SK-N-SH treated with all-trans-retinoic acid at 6 μM for 48 hours (cell line): ENCODE measurements at regions not wholly inside any gene's neighbourhood (a gene's known extent, or its start where the extent isn't known, plus 50 kb on each side); places are given as distances from the start of the nearest gene placed in this dataset.

Experiments
- ESRRG ChIP-seq: fragments of 250-450 bp; sonication (Bioruptor Pico); IDR thresholded peaks from 2 replicates; pipeline ENCODE4 v1.6.1; 2021; ENCODE audit warnings: mild to moderate bottlenecking
- RARB ChIP-seq: fragments of 250-450 bp; sonication (Bioruptor Pico); IDR thresholded peaks from 2 replicates; pipeline ENCODE4 v1.8.0; 2021; ENCODE audit warnings: mild to moderate bottlenecking, moderate library complexity
- TCF4 ChIP-seq: fragments of 250-450 bp; sonication (Bioruptor Pico); IDR thresholded peaks from 2 replicates; pipeline ENCODE4 v1.8.0; 2021; ENCODE audit warnings: mild to moderate bottlenecking, moderate library complexity, borderline replicate concordance
- TSHZ2 ChIP-seq: fragments of 250-450 bp; sonication (Bioruptor Pico); IDR thresholded peaks from 2 replicates; pipeline ENCODE4 v1.5.0; 2020; ENCODE audit warnings: mild to moderate bottlenecking, moderate library complexity
- ZNF8 ChIP-seq: fragments of 450-650 bp; formaldehyde crosslinking; IDR thresholded peaks from 2 replicates; pipeline ENCODE4 v1.5.0; 2020; ENCODE audit warnings: mild to moderate bottlenecking, moderate library complexity

- TF ChIP-seq ZNF8 (CRISPR knock-in tag) (no peak), ESRRG (CRISPR knock-in tag) (no peak), TCF4 (CRISPR knock-in tag) (no peak), RARB (CRISPR knock-in tag) (no peak), TSHZ2 (CRISPR knock-in tag) (no peak)
These were observed 1730.2 kb downstream of the MRPL39 start for GRCh38 chr21:23876925-23877558.
